Caki2 (cell line): ENCODE measurements at regions not wholly inside any gene's neighbourhood (a gene's known extent, or its start where the extent isn't known, plus 50 kb on each side); places are given as distances from the start of the nearest gene placed in this dataset.

Experiments used
- DNase-seq: peaks from one replicate; pipeline ENCODE4 v3.0.0-alpha.2; 2015; ENCODE audit warnings: low read depth
- in situ Hi-C: cut with HindIII; loops from 2 replicates; pipeline ENCODE4 v1.10.0; 2016; ENCODE audit warnings: low sequenced_read_pairs, low pct_unique_long_range_greater_than_20kb, mixed read lengths

GRCh38 chr14:96673706-96674105, 123.5 kb upstream of the VRK1 start:
- in situ Hi-C loops = no loop called here
- peak; percentile 18 for DNase-seq

DNA sequence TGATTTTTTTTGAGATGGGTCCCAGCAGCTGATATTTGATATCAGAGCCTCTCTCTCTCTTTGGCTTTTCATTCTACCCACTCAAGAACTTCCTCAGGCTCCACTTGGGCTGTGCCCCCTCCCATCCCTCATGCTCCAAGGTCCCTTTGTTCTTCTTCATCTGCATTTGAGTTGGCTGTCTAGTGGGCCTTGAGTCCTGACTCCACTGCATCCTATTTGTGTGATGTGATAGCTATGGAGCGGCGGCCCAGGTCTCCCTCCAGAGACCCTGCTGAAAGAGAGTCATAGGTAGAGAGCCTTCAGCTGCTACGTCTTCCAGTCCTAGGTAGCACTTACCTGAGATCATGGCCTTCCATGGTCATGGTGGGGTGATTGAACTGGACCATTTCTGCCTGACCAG, 123.1 kb upstream of the VRK1 start:
- DNase-seq = no peak
- in situ Hi-C loops = no loop called here

- peak; percentile 31 for DNase-seq
- in situ Hi-C loops = no loop called here
These were observed 121.0 kb upstream of the VRK1 start for GRCh38 chr14:96676166-96676565.

DNA sequence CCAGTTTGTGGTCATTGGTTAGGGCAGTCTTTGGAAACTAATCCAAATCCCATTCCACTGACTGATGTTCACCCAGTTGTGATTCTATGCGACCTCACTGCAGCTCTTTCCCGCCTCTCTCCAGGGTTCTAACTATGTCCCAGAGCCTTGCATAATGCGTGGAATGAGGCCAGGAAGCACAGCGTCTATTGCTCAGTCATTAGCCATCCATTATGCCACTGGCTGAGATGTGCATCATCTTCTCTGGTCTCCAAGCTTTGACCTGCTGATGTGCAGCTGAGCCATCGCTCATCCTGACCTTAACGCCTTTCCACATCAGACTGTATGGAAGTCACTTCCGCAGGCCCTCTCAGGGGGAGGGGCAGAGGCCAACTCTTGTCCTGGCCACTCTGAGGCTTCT, 115.4 kb upstream of the VRK1 start:
- in situ Hi-C loops = no loop called here
- DNase-seq = no peak

GRCh38 chr14:96682401-96682800, 114.8 kb upstream of the VRK1 start:
- in situ Hi-C loops = no loop called here
- no peak for DNase-seq

DNA sequence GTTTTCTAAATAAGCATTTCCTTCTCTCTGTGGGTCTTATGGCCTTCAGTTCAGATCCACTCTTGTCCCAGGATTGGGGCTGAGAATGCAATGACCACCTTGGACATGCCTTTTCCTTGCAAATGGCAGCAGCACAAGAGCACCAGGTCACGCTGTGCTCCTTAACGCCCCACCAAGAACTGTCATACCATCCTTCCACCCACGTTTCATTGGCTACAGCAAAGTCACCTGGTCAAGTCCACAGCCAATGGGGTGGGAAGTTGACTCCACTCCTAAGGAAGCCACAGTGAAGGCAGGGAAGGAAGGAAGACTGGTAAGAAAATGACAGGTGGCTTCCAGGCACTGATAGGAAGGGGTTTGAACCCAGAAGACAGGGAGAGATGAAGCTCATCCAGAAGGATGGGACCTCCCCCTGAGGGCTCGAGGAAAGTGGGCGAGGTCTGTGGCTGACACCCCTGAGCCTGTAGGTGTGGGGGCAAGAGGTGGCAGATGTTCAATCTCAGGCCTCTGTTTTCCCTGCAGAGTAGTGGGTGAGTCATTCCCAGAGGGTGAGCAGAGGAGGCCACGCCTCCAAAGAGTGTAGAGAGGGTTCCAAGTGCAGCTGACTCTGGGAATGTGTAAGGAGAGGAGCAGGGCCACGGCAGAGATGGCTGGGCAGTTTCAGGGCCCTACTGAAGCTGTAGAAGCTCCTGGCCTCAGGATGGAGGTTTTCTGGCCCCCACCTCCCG, 113.5 kb upstream of the VRK1 start:
- no peak for DNase-seq
- in situ Hi-C loops = no loop called here

DNA sequence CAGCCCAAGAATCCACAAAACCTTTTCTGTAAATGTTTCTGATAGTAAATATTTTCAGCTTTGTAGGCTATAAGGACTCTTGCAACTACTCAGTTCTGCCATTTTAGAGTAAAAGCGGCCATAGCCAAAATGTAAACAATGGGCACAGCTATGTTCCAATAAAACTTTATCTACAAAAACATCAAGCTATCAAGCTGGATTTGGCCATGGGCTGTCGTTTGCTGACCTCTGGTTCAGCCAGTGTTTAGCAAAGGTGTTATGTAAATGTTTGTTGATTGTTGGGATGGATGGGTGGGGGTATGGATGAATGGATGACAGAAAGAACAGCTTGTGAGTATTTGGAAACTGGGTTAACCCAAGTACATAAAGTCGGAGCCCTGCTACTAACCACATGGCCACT, 111.1 kb upstream of the VRK1 start:
- in situ Hi-C loops = no loop called here
- no peak for DNase-seq

DNA sequence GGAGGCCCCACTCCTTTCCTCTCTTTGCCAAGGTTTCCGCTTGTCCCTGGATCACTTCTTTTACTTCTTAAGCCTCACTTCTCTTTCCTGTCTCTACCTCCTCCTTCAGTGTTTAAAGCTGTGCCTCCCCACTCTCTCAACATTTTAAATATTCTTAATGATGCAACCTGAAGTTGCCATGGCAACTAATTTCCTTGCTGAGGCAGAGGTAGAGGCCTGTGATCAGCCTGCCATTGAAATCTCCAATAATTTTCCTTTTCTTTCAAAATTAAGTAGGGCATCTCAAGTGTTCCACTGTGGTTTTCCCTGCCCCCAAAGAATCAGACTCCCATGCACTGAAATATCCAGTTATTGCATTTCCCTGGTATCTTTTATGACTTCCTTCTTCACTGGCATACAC, 108.6 kb upstream of the VRK1 start:
- DNase-seq = no peak
- in situ Hi-C loops = no loop called here

DNA sequence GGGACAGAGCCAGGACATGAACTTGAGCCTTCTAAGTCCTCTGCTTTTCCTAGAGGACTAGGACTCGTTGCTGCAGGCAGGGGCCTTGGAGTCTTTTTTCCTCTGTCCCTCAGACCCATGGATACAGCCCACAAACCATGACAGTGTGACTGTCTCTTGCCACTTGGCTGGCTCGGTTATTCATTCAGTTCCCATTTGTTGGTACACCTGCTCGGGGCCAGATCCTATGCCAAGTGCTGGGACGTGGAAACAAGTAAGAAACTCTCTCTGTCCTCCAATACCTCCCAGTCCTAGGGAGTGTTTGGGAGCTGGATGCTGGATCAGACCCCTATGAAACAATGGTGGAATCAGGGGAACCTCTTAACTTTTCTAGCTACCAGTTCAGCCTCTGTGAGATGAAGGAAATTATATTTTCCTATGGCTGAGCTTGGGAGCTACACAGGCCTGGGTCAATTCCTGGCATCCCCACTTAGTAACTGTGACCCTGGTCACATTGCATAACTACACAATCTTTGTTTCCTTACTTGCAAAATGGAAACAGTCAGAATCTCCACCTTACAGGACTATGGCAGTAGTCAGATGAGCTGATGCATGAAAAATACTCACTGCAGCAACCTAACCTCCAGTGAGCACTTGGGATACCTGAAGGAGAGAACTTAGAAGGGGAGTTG, 106.3 kb upstream of the VRK1 start:
- in situ Hi-C loops = no loop called here
- DNase-seq = no peak

DNA sequence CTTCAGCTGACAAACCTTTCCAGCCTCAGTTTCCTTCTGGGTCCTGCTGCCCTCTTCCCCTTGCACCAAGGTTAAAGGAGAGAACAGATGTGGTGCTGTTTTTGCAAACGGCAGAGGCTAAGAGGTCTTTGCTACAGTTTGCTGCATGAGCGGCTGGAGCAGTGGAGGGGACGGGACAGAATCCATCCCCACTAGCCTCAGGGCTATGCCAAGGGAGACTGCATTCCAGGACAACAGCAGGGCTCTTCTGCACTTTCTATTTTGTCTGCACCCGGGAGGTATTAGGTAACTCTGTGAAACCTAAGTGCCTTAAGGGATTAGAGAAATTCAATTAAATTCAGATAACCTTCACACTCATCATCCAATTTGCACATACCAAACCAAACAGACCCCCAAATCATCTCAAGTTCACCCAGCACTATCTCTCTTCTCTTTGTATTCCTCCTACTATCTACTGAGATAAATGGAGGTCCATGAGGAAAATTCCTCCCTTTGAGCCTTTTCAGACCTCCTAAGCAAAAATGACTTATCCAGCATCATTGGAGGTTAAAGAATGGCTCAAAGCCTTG, 103.8 kb upstream of the VRK1 start:
- in situ Hi-C loops = no loop called here

DNA sequence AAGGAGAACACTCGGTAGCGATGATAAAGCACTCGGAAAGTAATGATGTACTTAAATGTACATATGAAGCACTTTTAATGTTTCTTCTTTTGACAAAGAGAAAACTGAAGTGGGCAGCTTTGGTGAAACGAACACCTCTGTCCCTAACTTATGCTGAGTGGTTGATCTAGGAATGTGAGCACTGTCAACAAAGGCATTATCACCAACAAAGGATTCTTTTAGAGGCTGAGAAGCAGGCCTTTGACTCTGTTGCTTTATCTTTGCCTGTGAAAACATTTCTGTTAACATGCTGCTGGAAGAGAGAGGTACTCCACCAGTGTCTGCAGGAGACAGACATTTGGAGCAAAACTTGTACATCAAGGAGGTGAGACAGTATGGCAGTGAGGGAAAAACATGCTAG, 103.2 kb upstream of the VRK1 start:
- no peak for DNase-seq
- in situ Hi-C loops = no loop called here

More for the DNA sequence above, 103.8 kb upstream of the VRK1 start:
- no peak for DNase-seq

DNA sequence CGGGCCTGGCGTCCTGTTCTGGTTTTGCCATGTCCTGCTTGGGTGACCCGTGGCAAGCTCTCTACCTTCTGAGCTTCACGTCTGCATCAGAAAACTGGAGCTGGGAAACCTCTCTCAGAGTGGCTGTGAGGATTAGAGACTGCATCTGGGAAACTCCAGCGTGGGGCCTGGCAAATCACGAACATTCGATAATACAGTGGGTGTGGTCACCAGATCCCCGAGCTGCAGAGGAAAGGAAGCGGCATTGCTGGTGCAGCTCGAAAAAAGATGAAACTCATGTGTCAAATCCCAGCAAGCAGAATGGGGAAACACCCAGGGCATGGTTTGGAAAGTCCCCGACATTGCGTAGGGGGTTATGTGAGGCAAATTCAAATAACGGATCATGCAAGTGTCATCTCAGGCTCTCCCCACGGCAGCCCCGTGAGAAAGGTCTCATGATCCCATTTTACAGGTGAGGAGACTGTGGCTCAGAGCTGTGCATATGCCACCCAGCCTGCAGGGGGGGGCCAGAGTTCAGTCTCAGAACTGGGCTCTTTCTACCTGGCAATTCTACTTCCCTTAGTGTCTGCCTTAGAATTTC, 98.1 kb upstream of the VRK1 start:
- no peak for DNase-seq
- in situ Hi-C loops = no loop called here

DNA sequence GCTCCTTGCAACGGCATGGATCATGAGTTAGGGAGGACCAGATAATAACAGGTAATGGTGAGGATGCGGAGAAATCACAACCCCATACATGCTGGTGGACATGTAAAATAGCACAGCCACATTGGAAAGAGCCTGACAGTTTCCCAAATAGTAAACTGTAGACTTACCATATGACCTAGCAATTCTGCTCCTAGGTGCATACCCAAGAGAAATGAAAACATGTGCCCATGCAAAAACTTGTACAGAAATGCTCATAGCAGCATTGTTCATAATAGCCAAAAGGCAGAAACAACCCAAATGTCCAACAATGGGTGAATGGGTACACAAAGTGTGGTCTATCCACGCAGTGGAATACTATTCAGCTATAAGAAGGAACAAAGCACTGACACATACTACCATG, 97.5 kb upstream of the VRK1 start:
- in situ Hi-C loops = no loop called here
- DNase-seq = no peak

DNA sequence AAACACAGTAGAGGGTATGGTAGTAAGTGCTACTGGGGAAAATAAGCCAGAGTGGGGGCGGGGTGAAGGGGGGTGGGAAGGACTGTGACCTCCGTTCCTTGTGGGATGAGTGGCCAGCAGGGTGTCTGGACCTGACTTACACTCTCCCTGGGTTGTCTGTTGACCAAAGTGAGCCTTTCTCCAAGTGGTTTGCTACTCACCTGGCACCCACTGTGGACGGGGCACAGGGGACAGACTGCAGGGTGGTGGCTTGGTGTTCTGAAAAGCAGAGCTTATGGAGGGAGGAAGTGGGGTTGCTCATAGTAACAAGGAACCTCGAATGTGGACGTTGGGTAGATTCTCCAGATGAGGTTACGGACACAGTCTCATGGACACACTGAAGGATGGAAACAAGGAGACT, 94.4 kb upstream of the VRK1 start:
- in situ Hi-C loops = no loop called here
- DNase-seq = no peak

- no peak for DNase-seq
These were observed 91.6 kb upstream of the VRK1 start for GRCh38 chr14:96705422-96706092.

GRCh38 chr14:96706893-96707292, 90.3 kb upstream of the VRK1 start:
- DNase-seq = no peak
- in situ Hi-C loops = no loop called here

More at GRCh38 chr14:96705422-96706092, 91.6 kb upstream of the VRK1 start:
- in situ Hi-C loops = no loop called here

GRCh38 chr14:96710060-96710666, 87.0 kb upstream of the VRK1 start:
- in situ Hi-C loops = no loop called here
- DNase-seq = no peak

GRCh38 chr14:96711559-96712267, 85.5 kb upstream of the VRK1 start:
- no peak for DNase-seq
- in situ Hi-C loops = no loop called here
